ENCODE measurements at regions not wholly inside any gene's neighbourhood (a gene's known extent, or its start where the extent isn't known, plus 50 kb on each side); places are given as distances from the start of the nearest gene placed in this dataset.

- Histone ChIP-seq H3K4me1 (peaks cover 0 to 13% (median 7%) of the 10 kb centered on the region in 4 donors), H3K27ac (peak overlapping the region in 3 of 4 donors; percentile 11 to 53 (median 16)), H3K9me3 (no peaks in the 10 kb centered on the region), H3K4me3 (no peak overlapping the region), H3K36me3 (no peaks in the 10 kb centered on the region), H3K27me3 (no peaks in the 10 kb centered on the region)
- WGBS, 2 donors: 0 to 9% methylated on average over 1 to 3 of the region's 3 CpGs
- peak in 1 of 2 donors; percentile 89 for DNase-seq
- peak in 1 of 4 donors; percentile 54 for TF ChIP-seq EP300 (IDR thresholded peaks at IDR 0.05)
- TF ChIP-seq, protein P1, sequence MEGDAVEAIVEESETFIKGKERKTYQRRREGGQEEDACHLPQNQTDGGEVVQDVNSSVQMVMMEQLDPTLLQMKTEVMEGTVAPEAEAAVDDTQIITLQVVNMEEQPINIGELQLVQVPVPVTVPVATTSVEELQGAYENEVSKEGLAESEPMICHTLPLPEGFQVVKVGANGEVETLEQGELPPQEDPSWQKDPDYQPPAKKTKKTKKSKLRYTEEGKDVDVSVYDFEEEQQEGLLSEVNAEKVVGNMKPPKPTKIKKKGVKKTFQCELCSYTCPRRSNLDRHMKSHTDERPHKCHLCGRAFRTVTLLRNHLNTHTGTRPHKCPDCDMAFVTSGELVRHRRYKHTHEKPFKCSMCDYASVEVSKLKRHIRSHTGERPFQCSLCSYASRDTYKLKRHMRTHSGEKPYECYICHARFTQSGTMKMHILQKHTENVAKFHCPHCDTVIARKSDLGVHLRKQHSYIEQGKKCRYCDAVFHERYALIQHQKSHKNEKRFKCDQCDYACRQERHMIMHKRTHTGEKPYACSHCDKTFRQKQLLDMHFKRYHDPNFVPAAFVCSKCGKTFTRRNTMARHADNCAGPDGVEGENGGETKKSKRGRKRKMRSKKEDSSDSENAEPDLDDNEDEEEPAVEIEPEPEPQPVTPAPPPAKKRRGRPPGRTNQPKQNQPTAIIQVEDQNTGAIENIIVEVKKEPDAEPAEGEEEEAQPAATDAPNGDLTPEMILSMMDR (IDR thresholded peaks at IDR 0.05): no peak
- no peak for TF ChIP-seq POLR2A (IDR thresholded peaks at IDR 0.05)
- peak; percentile 41 to 59 for TF ChIP-seq POLR2AphosphoS5 (IDR thresholded peaks at IDR 0.05)
- ATAC-seq (ENCODE audit: low FRiP score in 2 of 2): peak; percentile 82 to 83
These were observed 211.5 kb downstream of the SEC61B start for GRCh38 chr9:99433555-99433954.

GRCh38 chr9:99436616-99437015 is 214.5 kb downstream of the SEC61B start:
- Histone ChIP-seq H3K4me3 (no peak overlapping the region), H3K27me3 (no peaks in the 10 kb centered on the region), H3K4me1 (peaks cover 0 to 13% (median 7%) of the 10 kb centered on the region in 4 donors), H3K27ac (no peak overlapping the region), H3K36me3 (no peaks in the 10 kb centered on the region), H3K9me3 (no peaks in the 10 kb centered on the region)
- WGBS, 2 donors: 82 to 84% methylated on average over 5 of the region's 5 CpGs
- no peak for ATAC-seq (ENCODE audit: low FRiP score in 2 of 2)
- TF ChIP-seq POLR2A (IDR thresholded peaks at IDR 0.05) (no peak), EP300 (IDR thresholded peaks at IDR 0.05) (no peak), POLR2AphosphoS5 (IDR thresholded peaks at IDR 0.05) (no peak)
- TF ChIP-seq, protein P1 (IDR thresholded peaks at IDR 0.05): no peak
- DNase-seq: no peak

- Histone ChIP-seq H3K4me1 (peaks cover 0 to 13% (median 7%) of the 10 kb centered on the region in 4 donors), H3K4me3 (no peak overlapping the region), H3K27ac (no peak overlapping the region), H3K27me3 (no peaks in the 10 kb centered on the region), H3K9me3 (no peaks in the 10 kb centered on the region), H3K36me3 (no peaks in the 10 kb centered on the region)
- DNase-seq: no peak
- TF ChIP-seq, protein P1 (IDR thresholded peaks at IDR 0.05): no peak
- TF ChIP-seq POLR2AphosphoS5 (IDR thresholded peaks at IDR 0.05) (no peak), POLR2A (IDR thresholded peaks at IDR 0.05) (no peak), EP300 (IDR thresholded peaks at IDR 0.05) (no peak)
- ATAC-seq (ENCODE audit: low FRiP score in 2 of 2): no peak
- WGBS, 2 donors: 80% methylated on average over 3 of the region's 3 CpGs
These were observed 215.1 kb downstream of the SEC61B start for GRCh38 chr9:99437145-99437544.

DNA sequence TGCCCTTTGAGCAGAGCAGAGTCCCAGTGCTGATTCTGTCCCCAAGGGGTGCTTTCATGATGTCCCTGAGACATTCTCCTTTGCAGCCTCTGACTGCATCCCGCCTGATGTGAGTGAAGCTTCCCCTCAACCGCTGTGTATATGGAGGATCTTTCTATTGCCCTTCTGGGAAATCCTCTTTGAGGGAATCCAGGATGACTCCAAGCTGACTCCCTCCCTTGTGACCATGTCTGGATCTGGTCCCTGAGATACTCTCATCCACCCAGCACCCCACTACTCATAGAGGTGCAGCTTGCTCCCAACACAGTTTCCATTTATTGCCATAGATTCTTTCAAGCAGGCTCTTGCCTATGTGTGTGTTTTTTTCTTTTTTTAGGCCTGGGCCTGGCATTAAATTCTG is 216.5 kb downstream of the SEC61B start:
- no peak for ATAC-seq (ENCODE audit: low FRiP score in 2 of 2)
- no peaks in the 10 kb centered on the region for H3K36me3 ChIP-seq

GRCh38 chr9:99441829-99442228 is 219.7 kb downstream of the SEC61B start:
- no peak for DNase-seq
- H3K9me3 ChIP-seq: no peaks in the 10 kb centered on the region
- no peak overlapping the region for H3K27ac ChIP-seq
- ATAC-seq (ENCODE audit: low FRiP score in 2 of 2): no peak
- no peaks in the 10 kb centered on the region for H3K27me3 ChIP-seq
- no peak overlapping the region for H3K4me3 ChIP-seq
- H3K4me1 ChIP-seq: no peaks in the 10 kb centered on the region
- H3K36me3 ChIP-seq: no peaks in the 10 kb centered on the region
- TF ChIP-seq POLR2AphosphoS5 (IDR thresholded peaks at IDR 0.05): no peak
- TF ChIP-seq EP300 (IDR thresholded peaks at IDR 0.05): no peak
- TF ChIP-seq POLR2A (IDR thresholded peaks at IDR 0.05): no peak
- TF ChIP-seq, protein P1 (IDR thresholded peaks at IDR 0.05): no peak

More for the DNA sequence above, 216.5 kb downstream of the SEC61B start:
- Histone ChIP-seq H3K27ac (no peak overlapping the region), H3K4me1 (peaks cover 0 to 6% (median 5%) of the 10 kb centered on the region in 4 donors), H3K4me3 (no peak overlapping the region), H3K27me3 (no peaks in the 10 kb centered on the region), H3K9me3 (no peaks in the 10 kb centered on the region)
- DNase-seq: no peak
- 91 to 95% methylated on average over 2 of the region's 2 CpGs for WGBS, 2 donors
- TF ChIP-seq POLR2AphosphoS5 (IDR thresholded peaks at IDR 0.05): no peak
- TF ChIP-seq POLR2A (IDR thresholded peaks at IDR 0.05): no peak
- TF ChIP-seq, protein P1 (IDR thresholded peaks at IDR 0.05): no peak
- TF ChIP-seq EP300 (IDR thresholded peaks at IDR 0.05): no peak

All from upper lobe of left lung (tissue), 6 donors.